Spinal cord (tissue), 9 donors: ENCODE measurements at regions not wholly inside any gene's neighbourhood (a gene's known extent, or its start where the extent isn't known, plus 50 kb on each side); places are given as distances from the start of the nearest gene placed in this dataset.
"Not testable (repeated sequence)": the region's sequence is repeated elsewhere in the genome, so short reads cannot be mapped to it uniquely, and the experiment has no call there.

Experiments
- DNase-seq, 6 donors: peaks; one replicate each; pipeline versions ENCODE4 v3.0.0 to v3.0.0-alpha.2; 2013 to 2015; ENCODE audit warnings: low spot score in 6 of 6, low read depth in 4 of 6
- H3K27ac ChIP-seq: one replicate; pipeline ENCODE4 v1.5.1; 2013; ENCODE audit warnings: low read depth, low read length, control low read depth
- H3K27me3 ChIP-seq: one replicate; pipeline ENCODE4 v1.6.1; 2013; ENCODE audit warnings: low read length; ENCODE audit not compliant: control insufficient read depth, insufficient read depth
- H3K36me3 ChIP-seq: one replicate; pipeline ENCODE4 v1.6.1; 2013; ENCODE audit warnings: low read length; ENCODE audit not compliant: control insufficient read depth, insufficient read depth
- H3K4me1 ChIP-seq: one replicate; pipeline ENCODE4 v1.6.1; 2013; ENCODE audit warnings: low read length; ENCODE audit not compliant: control insufficient read depth, insufficient read depth
- H3K4me3 ChIP-seq: one replicate; pipeline ENCODE4 v1.5.1; 2013; ENCODE audit warnings: low read depth, low read length, control low read depth
- H3K9me3 ChIP-seq: one replicate; pipeline ENCODE4 v1.6.1; 2013; ENCODE audit warnings: low read length; ENCODE audit not compliant: control insufficient read depth, insufficient read depth
- WGBS: methylation state at CpG from one replicate; pipeline ENCODE4 v1.1.5; 2013; ENCODE audit warnings: missing lambda C conversion rate; ENCODE audit not compliant: insufficient coverage; 5-methylcytosine and 5-hydroxymethylcytosine counted together
- donor health status: healthy.

GRCh38 chr9:80690349-80690939, 998.9 kb downstream of the TLE1 start:
- no peak overlapping the region for H3K4me3 ChIP-seq
- no peaks in the 10 kb centered on the region for H3K36me3 ChIP-seq
- no peak overlapping the region for H3K27ac ChIP-seq
- WGBS = 72% methylated on average over 2 of the region's 6 CpGs
- H3K27me3 ChIP-seq = no peaks in the 10 kb centered on the region
- DNase-seq = no peak
- H3K9me3 ChIP-seq = no peaks in the 10 kb centered on the region
- H3K4me1 ChIP-seq = no peaks in the 10 kb centered on the region

GRCh38 chr9:80679916-80680315, 1009.4 kb downstream of the TLE1 start:
- DNase-seq = no peak
- no peaks in the 10 kb centered on the region for H3K27me3 ChIP-seq
- H3K9me3 ChIP-seq = no peaks in the 10 kb centered on the region
- no peaks in the 10 kb centered on the region for H3K4me1 ChIP-seq
- no peak overlapping the region for H3K27ac ChIP-seq
- H3K36me3 ChIP-seq = no peaks in the 10 kb centered on the region
- no peak overlapping the region for H3K4me3 ChIP-seq

- DNase-seq = no peak
- no peak overlapping the region for H3K4me3 ChIP-seq
- H3K36me3 ChIP-seq = no peaks in the 10 kb centered on the region
- H3K4me1 ChIP-seq = no peaks in the 10 kb centered on the region
- no peaks in the 10 kb centered on the region for H3K27me3 ChIP-seq
- no peak overlapping the region for H3K27ac ChIP-seq
- H3K9me3 ChIP-seq = no peaks in the 10 kb centered on the region
- WGBS = 100% methylated on average over 1 of the region's 2 CpGs
These were observed 1010.4 kb downstream of the TLE1 start for GRCh38 chr9:80678906-80679305.

GRCh38 chr9:80673496-80673895, 1015.9 kb downstream of the TLE1 start:
- H3K27ac ChIP-seq = no peak overlapping the region

GRCh38 chr9:80665479-80665878, 1023.9 kb downstream of the TLE1 start:
- DNase-seq = no peak
- Histone ChIP-seq H3K36me3 (no peaks in the 10 kb centered on the region), H3K9me3 (no peaks in the 10 kb centered on the region), H3K27ac (no peak overlapping the region), H3K4me1 (no peaks in the 10 kb centered on the region), H3K4me3 (no peak overlapping the region), H3K27me3 (no peaks in the 10 kb centered on the region)

More at GRCh38 chr9:80673496-80673895, 1015.9 kb downstream of the TLE1 start:
- no peak overlapping the region for H3K4me3 ChIP-seq
- peak in 2 of 6 donors; percentile 45 to 69 for DNase-seq
- H3K27me3 ChIP-seq = no peaks in the 10 kb centered on the region
- H3K9me3 ChIP-seq = no peaks in the 10 kb centered on the region
- no CpG with 5 or more reads among the region's 1 CpG for WGBS
- no peaks in the 10 kb centered on the region for H3K4me1 ChIP-seq
- no peaks in the 10 kb centered on the region for H3K36me3 ChIP-seq

- WGBS = no CpG with 5 or more reads among the region's 4 CpGs
- no peak overlapping the region for H3K27ac ChIP-seq
- no peak for DNase-seq
- H3K9me3 ChIP-seq = no peaks in the 10 kb centered on the region
- H3K4me3 ChIP-seq = no peak overlapping the region
- no peaks in the 10 kb centered on the region for H3K36me3 ChIP-seq
- H3K27me3 ChIP-seq = no peaks in the 10 kb centered on the region
- no peaks in the 10 kb centered on the region for H3K4me1 ChIP-seq
These were observed 1024.8 kb downstream of the TLE1 start for GRCh38 chr9:80664327-80665210.

GRCh38 chr9:80659751-80660150, 1029.6 kb downstream of the TLE1 start:
- H3K4me3 ChIP-seq, H3K27me3 ChIP-seq, H3K4me1 ChIP-seq, H3K36me3 ChIP-seq, H3K9me3 ChIP-seq, H3K27ac ChIP-seq, DNase-seq: not testable (repeated sequence)
- 97% methylated on average over 19 of the region's 26 CpGs for WGBS

- no peaks in the 10 kb centered on the region for H3K27me3 ChIP-seq
- 85% methylated on average over 3 of the region's 5 CpGs for WGBS
- no peaks in the 10 kb centered on the region for H3K4me1 ChIP-seq
- no peaks in the 10 kb centered on the region for H3K9me3 ChIP-seq
- peak in 1 of 6 donors; percentile 88 for DNase-seq
- no peak overlapping the region for H3K4me3 ChIP-seq
- no peaks in the 10 kb centered on the region for H3K36me3 ChIP-seq
- no peak overlapping the region for H3K27ac ChIP-seq
These were observed 1038.3 kb downstream of the TLE1 start for GRCh38 chr9:80651044-80651443.

GRCh38 chr9:80649496-80649895, 1039.9 kb downstream of the TLE1 start:
- no peaks in the 10 kb centered on the region for H3K36me3 ChIP-seq
- H3K9me3 ChIP-seq = no peaks in the 10 kb centered on the region
- no peak for DNase-seq
- H3K4me3 ChIP-seq = no peak overlapping the region
- no peak overlapping the region for H3K27ac ChIP-seq
- no peaks in the 10 kb centered on the region for H3K27me3 ChIP-seq
- H3K4me1 ChIP-seq = no peaks in the 10 kb centered on the region
- WGBS = 80% methylated on average over 2 of the region's 2 CpGs

- H3K36me3 ChIP-seq = no peaks in the 10 kb centered on the region
- WGBS = 69% methylated on average over 2 of the region's 3 CpGs
- H3K9me3 ChIP-seq = no peaks in the 10 kb centered on the region
- H3K27me3 ChIP-seq = no peaks in the 10 kb centered on the region
- H3K4me3 ChIP-seq = no peak overlapping the region
- H3K27ac ChIP-seq = no peak overlapping the region
- no peaks in the 10 kb centered on the region for H3K4me1 ChIP-seq
- peak in 1 of 6 donors; percentile 28 for DNase-seq
These were observed 1040.3 kb downstream of the TLE1 start for GRCh38 chr9:80649001-80649420.
